DND-41 (cell line): ENCODE measurements at regions not wholly inside any gene's neighbourhood (a gene's known extent, or its start where the extent isn't known, plus 50 kb on each side); places are given as distances from the start of the nearest gene placed in this dataset.

Experiments
- EZH2 ChIP-seq: IDR thresholded peaks from 3 replicates; pipeline ENCODE4 v1.6.1; 2012; ENCODE audit warnings: borderline replicate concordance, low read depth, mild to moderate bottlenecking, moderate library complexity, low read length, inconsistent platforms; ENCODE audit not compliant: severe bottlenecking
- TF ChIP-seq, protein P1 (sequence below): IDR thresholded peaks from 2 replicates; pipeline ENCODE4 v1.5.1; 2012; ENCODE audit warnings: borderline replicate concordance, low read length, moderate library complexity, mild to moderate bottlenecking; ENCODE audit not compliant: poor library complexity, severe bottlenecking; ENCODE audit errors: extremely low read depth

GRCh38 chr5:53397845-53398244, 82.6 kb upstream of the FST start:
- TF ChIP-seq, protein P1, sequence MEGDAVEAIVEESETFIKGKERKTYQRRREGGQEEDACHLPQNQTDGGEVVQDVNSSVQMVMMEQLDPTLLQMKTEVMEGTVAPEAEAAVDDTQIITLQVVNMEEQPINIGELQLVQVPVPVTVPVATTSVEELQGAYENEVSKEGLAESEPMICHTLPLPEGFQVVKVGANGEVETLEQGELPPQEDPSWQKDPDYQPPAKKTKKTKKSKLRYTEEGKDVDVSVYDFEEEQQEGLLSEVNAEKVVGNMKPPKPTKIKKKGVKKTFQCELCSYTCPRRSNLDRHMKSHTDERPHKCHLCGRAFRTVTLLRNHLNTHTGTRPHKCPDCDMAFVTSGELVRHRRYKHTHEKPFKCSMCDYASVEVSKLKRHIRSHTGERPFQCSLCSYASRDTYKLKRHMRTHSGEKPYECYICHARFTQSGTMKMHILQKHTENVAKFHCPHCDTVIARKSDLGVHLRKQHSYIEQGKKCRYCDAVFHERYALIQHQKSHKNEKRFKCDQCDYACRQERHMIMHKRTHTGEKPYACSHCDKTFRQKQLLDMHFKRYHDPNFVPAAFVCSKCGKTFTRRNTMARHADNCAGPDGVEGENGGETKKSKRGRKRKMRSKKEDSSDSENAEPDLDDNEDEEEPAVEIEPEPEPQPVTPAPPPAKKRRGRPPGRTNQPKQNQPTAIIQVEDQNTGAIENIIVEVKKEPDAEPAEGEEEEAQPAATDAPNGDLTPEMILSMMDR = no peak
- no peak for TF ChIP-seq EZH2
